GM12878 (cell line): ENCODE measurements at regions not wholly inside any gene's neighbourhood (a gene's known extent, or its start where the extent isn't known, plus 50 kb on each side); places are given as distances from the start of the nearest gene placed in this dataset.

Source experiments
- ATAC-seq: fragments of 200-7000 bp; cut with Tn5 transposase; 3 replicates; pipeline ENCODE4 v1.9.1; 2020; ENCODE audit warnings: mild to moderate bottlenecking, moderate library complexity
- BruUV-seq: library from RNA; stranded (reverse); fragments of 400-500 nt; replicated peaks from 2 replicates; lab custom pipeline; 2021; lab: Mats Ljungman, UMichigan
- CTCF ChIA-PET: fragments of 300-600 bp; sonication (Branson Sonifier 250); formaldehyde crosslinking; extraction: SDS; loops from one replicate; lab custom pipeline; 2021; ENCODE audit warnings: inconsistent platforms; lab: Yijun Ruan, JAX
- POLR2A ChIA-PET: fragments of 350-600 bp; formaldehyde crosslinking; extraction: SDS; loops from one replicate; lab custom pipeline; 2021; ENCODE audit warnings: inconsistent platforms; lab: Charles Lee
- RAD21 ChIA-PET: fragments of 300-600 bp; sonication (Branson Sonifier 250); formaldehyde crosslinking; loops from one replicate; lab custom pipeline; 2023; ENCODE audit warnings: antibody characterized with exemption; ENCODE audit not compliant: unreplicated experiment; lab: Charles Lee
- SMC1A ChIA-PET: fragments of 300-600 bp; sonication (Branson Sonifier 250); formaldehyde crosslinking; loops from one replicate; lab custom pipeline; 2023; ENCODE audit not compliant: unreplicated experiment, uncharacterized antibody; lab: Charles Lee
- DNase-seq: peaks from one replicate; pipeline ENCODE4 v3.0.0-alpha.2; 2011; ENCODE audit warnings: low read depth, low spot score
- FAIRE-seq: peaks from 3 replicates; lab custom pipeline; 2011; peaks lifted over from hg19 to GRCh38; lab: Jason Lieb, UNC
- H2AFZ ChIP-seq: 2 replicates; pipeline ENCODE4 v1.6.0; 2011; ENCODE audit warnings: low read depth, low read length, control low read depth; ENCODE audit not compliant: control insufficient read depth
- H3K27ac ChIP-seq: 2 replicates; pipeline ENCODE4 v1.5.1; 2011; ENCODE audit warnings: control low read depth; ENCODE audit not compliant: control insufficient read depth, insufficient read depth
- H3K27me3 ChIP-seq, 2 experiments: replicated peaks in 1 of 2; 2 replicates each; pipeline versions ENCODE4 v1.6.0 to v1.6.1; 2011; ENCODE audit warnings: low read length in 1 of 2; ENCODE audit not compliant: control insufficient read depth in 2 of 2, insufficient read depth in 2 of 2
- H3K36me3 ChIP-seq, 2 experiments: 2 replicates each; pipeline ENCODE4 v1.5.1; 2011; ENCODE audit warnings: low read length in 1 of 2; ENCODE audit not compliant: control insufficient read depth in 2 of 2, insufficient read depth in 2 of 2
- H3K4me1 ChIP-seq: 2 replicates; pipeline ENCODE4 v1.6.1; 2011; ENCODE audit warnings: mild to moderate bottlenecking, low read length, moderate library complexity, mixed read lengths; ENCODE audit not compliant: control insufficient read depth, insufficient read depth
- H3K4me2 ChIP-seq: 2 replicates; pipeline ENCODE4 v1.6.0; 2011; ENCODE audit warnings: control low read depth; ENCODE audit not compliant: control insufficient read depth, insufficient read depth
- H3K4me3 ChIP-seq: fragments of 200-600 bp; sonication (generic); 2 replicates; pipeline ENCODE4 v1.5.1; 2016
- H3K79me2 ChIP-seq: 2 replicates; pipeline ENCODE4 v1.6.0; 2011; ENCODE audit warnings: low read length; ENCODE audit not compliant: control insufficient read depth, insufficient read depth
- H3K9ac ChIP-seq: 2 replicates; pipeline ENCODE4 v1.8.0; 2011; ENCODE audit warnings: low read length, control low read depth, mixed read lengths; ENCODE audit not compliant: control insufficient read depth, insufficient read depth
- H3K9me3 ChIP-seq: replicated peaks from 3 replicates; pipeline ENCODE4 v1.5.1; 2011; ENCODE audit warnings: mild to moderate bottlenecking, low read length; ENCODE audit not compliant: control insufficient read depth, insufficient read depth
- H4K20me1 ChIP-seq: 2 replicates; pipeline ENCODE4 v1.6.0; 2011; ENCODE audit not compliant: control insufficient read depth, insufficient read depth
- BACH1 ChIP-seq: fragments of 450-650 bp; IDR thresholded peaks from 2 replicates; pipeline ENCODE4 v1.6.1; 2017; ENCODE audit warnings: mild to moderate bottlenecking, borderline replicate concordance
- DPF2 ChIP-seq: fragments of 450-650 bp; IDR thresholded peaks from 2 replicates; pipeline ENCODE4 v1.6.1; 2017; ENCODE audit warnings: mild to moderate bottlenecking
- ESRRA ChIP-seq: IDR thresholded peaks from 2 replicates; pipeline ENCODE4 v1.6.1; 2012; ENCODE audit warnings: mild to moderate bottlenecking, low read length, improper control_type of control experiment
- EZH2 ChIP-seq: IDR thresholded peaks from 2 replicates; pipeline ENCODE4 v1.6.1; 2012; ENCODE audit warnings: low read depth, mild to moderate bottlenecking, control low read depth, inconsistent platforms, low read length, borderline replicate concordance; ENCODE audit not compliant: control insufficient read depth
- HCFC1 ChIP-seq: fragments of 150-350 bp; IDR thresholded peaks from 2 replicates; pipeline ENCODE4 v1.6.1; 2014; ENCODE audit warnings: low read length
- IKZF1 ChIP-seq: fragments of 450-650 bp; conservative IDR thresholded peaks from 2 replicates; pipeline ENCODE4 v1.6.1; 2017; ENCODE audit warnings: antibody characterized with exemption, mild to moderate bottlenecking
- JUND ChIP-seq: IDR thresholded peaks from 2 replicates; pipeline ENCODE4 v1.6.1; 2012; ENCODE audit warnings: low read depth, mild to moderate bottlenecking, low read length, improper control_type of control experiment, moderate library complexity
- KAT2A ChIP-seq: conservative IDR thresholded peaks from 2 replicates; pipeline ENCODE4 v1.6.1; 2011; ENCODE audit warnings: low read depth, low read length; ENCODE audit not compliant: control insufficient read depth
- MEF2A ChIP-seq: IDR thresholded peaks from 2 replicates; pipeline ENCODE4 v1.6.1; 2011; ENCODE audit warnings: low read depth, mild to moderate bottlenecking, low read length, moderate library complexity; ENCODE audit not compliant: insufficient read depth
- NFYA ChIP-seq: IDR thresholded peaks from 2 replicates; pipeline ENCODE4 v1.6.1; 2011; ENCODE audit warnings: low read depth, mild to moderate bottlenecking, low read length, improper control_type of control experiment, borderline replicate concordance
- NFYB ChIP-seq: IDR thresholded peaks from 2 replicates; pipeline ENCODE4 v1.6.1; 2011; ENCODE audit warnings: low read depth, mild to moderate bottlenecking, low read length, improper control_type of control experiment, moderate library complexity; ENCODE audit not compliant: insufficient read depth
- POU2F2 ChIP-seq: IDR thresholded peaks from 3 replicates; pipeline ENCODE4 v1.6.1; 2011; ENCODE audit warnings: low read depth, mild to moderate bottlenecking, low read length, borderline replicate concordance
- RAD51 ChIP-seq: fragments of 450-650 bp; IDR thresholded peaks from 2 replicates; pipeline ENCODE4 v1.6.1; 2016; ENCODE audit warnings: moderate library complexity, mild to moderate bottlenecking, inconsistent platforms
- SPI1 ChIP-seq: IDR thresholded peaks from 2 replicates; pipeline ENCODE4 v1.6.1; 2011; ENCODE audit warnings: low read depth, mild to moderate bottlenecking, low read length, moderate library complexity, borderline replicate concordance; ENCODE audit not compliant: insufficient read depth
- TBL1XR1 ChIP-seq: IDR thresholded peaks from 2 replicates; pipeline ENCODE4 v1.6.1; 2012; ENCODE audit warnings: low read depth, low read length, improper control_type of control experiment
- TCF7 ChIP-seq: IDR thresholded peaks from 2 replicates; pipeline ENCODE4 v1.6.1; 2014; ENCODE audit warnings: antibody characterized with exemption, borderline replicate concordance
- ZNF217 ChIP-seq: fragments of 450-650 bp; IDR thresholded peaks from 2 replicates; pipeline ENCODE4 v1.6.1; 2017; ENCODE audit warnings: antibody characterized with exemption, mild to moderate bottlenecking
- ZNF384 ChIP-seq: IDR thresholded peaks from 2 replicates; pipeline ENCODE4 v1.6.1; 2012; ENCODE audit warnings: low read depth, mild to moderate bottlenecking, low read length, improper control_type of control experiment, borderline replicate concordance
- WGBS: methylation state at CpG from one replicate; pipeline ENCODE4 v1.1.6; 2016; ENCODE audit warnings: low lambda C conversion rate; ENCODE audit not compliant: insufficient replicate concordance, insufficient coverage; ENCODE audit errors: missing lambda C conversion rate; 5-methylcytosine and 5-hydroxymethylcytosine counted together
- in situ Hi-C: fragments of 300-500 bp; cut with MboI; formaldehyde crosslinking; loops from 9 replicates; pipeline ENCODE4 v1.14.3; 2018; ENCODE audit warnings: mixed read lengths
- intact Hi-C: fragments of 100-400 bp; cut with micrococcal nuclease; formaldehyde crosslinking; loops from one replicate; pipeline ENCODE4 v1.14.2; 2022; ENCODE audit not compliant: unreplicated experiment
- TF ChIP-seq, protein P1 (sequence below): fragments of 450-650 bp; formaldehyde crosslinking; IDR thresholded peaks from 2 replicates; pipeline ENCODE4 v1.4.0; 2020; ENCODE audit warnings: mild to moderate bottlenecking, moderate library complexity
- TF ChIP-seq, protein P2 (sequence below): fragments of 450-650 bp; IDR thresholded peaks from 2 replicates; pipeline ENCODE4 v1.6.1; 2017; ENCODE audit warnings: mild to moderate bottlenecking, low read depth, inconsistent platforms; ENCODE audit not compliant: poor library complexity, severe bottlenecking

DNA sequence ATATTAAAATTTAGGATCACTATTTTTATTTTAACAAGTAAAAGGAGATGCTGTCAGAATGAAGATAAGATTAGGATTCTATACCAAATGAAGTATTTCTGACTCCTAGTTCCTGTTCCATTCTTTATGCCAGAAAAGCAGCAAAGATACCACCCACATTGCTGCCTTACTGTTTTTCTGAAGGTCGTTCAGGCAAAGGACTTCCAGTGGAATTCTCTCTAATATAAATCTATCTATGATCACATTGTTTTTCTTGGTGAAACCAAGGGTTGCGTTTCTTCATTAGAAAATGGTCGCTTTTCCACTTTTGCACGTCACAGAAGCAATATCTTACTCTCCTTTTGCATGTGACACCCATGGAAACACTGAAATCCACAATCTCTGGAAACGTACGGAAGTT, 594.8 kb upstream of the ADGRL2 start (continued):
- TF ChIP-seq SPI1 = no peak
- no peak for TF ChIP-seq TCF7
- TF ChIP-seq EZH2 = no peak
- TF ChIP-seq IKZF1 = no peak
- TF ChIP-seq, all 136 proteins: peak for 0

GRCh38 chr1:81201779-81202178, 599.0 kb upstream of the ADGRL2 start:
- H3K79me2 ChIP-seq = no peaks in the 10 kb centered on the region
- no peak overlapping the region for H3K4me2 ChIP-seq
- DNase-seq (no peak), FAIRE-seq (no peak), ATAC-seq (no peak)
- H3K9me3 ChIP-seq = no peaks in the 10 kb centered on the region
- WGBS = 68% methylated on average over 2 of the region's 2 CpGs
- RAD21 ChIA-PET = no interaction called here
- no peak for TF ChIP-seq NFYB
- no peak for TF ChIP-seq ZNF384
- TF ChIP-seq, protein P1, sequence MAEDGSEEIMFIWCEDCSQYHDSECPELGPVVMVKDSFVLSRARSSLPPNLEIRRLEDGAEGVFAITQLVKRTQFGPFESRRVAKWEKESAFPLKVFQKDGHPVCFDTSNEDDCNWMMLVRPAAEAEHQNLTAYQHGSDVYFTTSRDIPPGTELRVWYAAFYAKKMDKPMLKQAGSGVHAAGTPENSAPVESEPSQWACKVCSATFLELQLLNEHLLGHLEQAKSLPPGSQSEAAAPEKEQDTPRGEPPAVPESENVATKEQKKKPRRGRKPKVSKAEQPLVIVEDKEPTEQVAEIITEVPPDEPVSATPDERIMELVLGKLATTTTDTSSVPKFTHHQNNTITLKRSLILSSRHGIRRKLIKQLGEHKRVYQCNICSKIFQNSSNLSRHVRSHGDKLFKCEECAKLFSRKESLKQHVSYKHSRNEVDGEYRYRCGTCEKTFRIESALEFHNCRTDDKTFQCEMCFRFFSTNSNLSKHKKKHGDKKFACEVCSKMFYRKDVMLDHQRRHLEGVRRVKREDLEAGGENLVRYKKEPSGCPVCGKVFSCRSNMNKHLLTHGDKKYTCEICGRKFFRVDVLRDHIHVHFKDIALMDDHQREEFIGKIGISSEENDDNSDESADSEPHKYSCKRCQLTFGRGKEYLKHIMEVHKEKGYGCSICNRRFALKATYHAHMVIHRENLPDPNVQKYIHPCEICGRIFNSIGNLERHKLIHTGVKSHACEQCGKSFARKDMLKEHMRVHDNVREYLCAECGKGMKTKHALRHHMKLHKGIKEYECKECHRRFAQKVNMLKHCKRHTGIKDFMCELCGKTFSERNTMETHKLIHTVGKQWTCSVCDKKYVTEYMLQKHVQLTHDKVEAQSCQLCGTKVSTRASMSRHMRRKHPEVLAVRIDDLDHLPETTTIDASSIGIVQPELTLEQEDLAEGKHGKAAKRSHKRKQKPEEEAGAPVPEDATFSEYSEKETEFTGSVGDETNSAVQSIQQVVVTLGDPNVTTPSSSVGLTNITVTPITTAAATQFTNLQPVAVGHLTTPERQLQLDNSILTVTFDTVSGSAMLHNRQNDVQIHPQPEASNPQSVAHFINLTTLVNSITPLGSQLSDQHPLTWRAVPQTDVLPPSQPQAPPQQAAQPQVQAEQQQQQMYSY = no peak
- TF ChIP-seq TBL1XR1 = no peak
- no peak for TF ChIP-seq JUND
- TF ChIP-seq NFYA = no peak
- TF ChIP-seq, protein P2, sequence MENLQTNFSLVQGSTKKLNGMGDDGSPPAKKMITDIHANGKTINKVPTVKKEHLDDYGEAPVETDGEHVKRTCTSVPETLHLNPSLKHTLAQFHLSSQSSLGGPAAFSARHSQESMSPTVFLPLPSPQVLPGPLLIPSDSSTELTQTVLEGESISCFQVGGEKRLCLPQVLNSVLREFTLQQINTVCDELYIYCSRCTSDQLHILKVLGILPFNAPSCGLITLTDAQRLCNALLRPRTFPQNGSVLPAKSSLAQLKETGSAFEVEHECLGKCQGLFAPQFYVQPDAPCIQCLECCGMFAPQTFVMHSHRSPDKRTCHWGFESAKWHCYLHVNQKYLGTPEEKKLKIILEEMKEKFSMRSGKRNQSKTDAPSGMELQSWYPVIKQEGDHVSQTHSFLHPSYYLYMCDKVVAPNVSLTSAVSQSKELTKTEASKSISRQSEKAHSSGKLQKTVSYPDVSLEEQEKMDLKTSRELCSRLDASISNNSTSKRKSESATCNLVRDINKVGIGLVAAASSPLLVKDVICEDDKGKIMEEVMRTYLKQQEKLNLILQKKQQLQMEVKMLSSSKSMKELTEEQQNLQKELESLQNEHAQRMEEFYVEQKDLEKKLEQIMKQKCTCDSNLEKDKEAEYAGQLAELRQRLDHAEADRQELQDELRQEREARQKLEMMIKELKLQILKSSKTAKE = no peak
- TF ChIP-seq RAD51 = no peak
- no peak for TF ChIP-seq DPF2
- TF ChIP-seq ZNF217 = no peak
- no peak for TF ChIP-seq BACH1
- no peak for TF ChIP-seq IKZF1
- no peak for TF ChIP-seq ESRRA
- TF ChIP-seq POU2F2 = no peak
- TF ChIP-seq MEF2A = no peak
- no peak for TF ChIP-seq EZH2
- TF ChIP-seq KAT2A = no peak
- no peak for TF ChIP-seq HCFC1
- no peak overlapping the region for H3K9ac ChIP-seq
- POLR2A ChIA-PET = no interaction called here
- no peak overlapping the region for H2AFZ ChIP-seq
- H3K27me3 ChIP-seq = no peaks in the 10 kb centered on the region
- H3K4me1 ChIP-seq = no peaks in the 10 kb centered on the region
- intact Hi-C loops = no loop called here
- SMC1A ChIA-PET = no interaction called here
- CTCF ChIA-PET = no interaction called here
- no peaks in the 10 kb centered on the region for H3K36me3 ChIP-seq
- no TSS peak for BruUV-seq
- no peaks in the 10 kb centered on the region for H4K20me1 ChIP-seq
- H3K4me3 ChIP-seq = no peak overlapping the region
- no peak overlapping the region for H3K27ac ChIP-seq
- in situ Hi-C loops = no loop called here
